HEK293 (cell line): ENCODE measurements at regions not wholly inside any gene's neighbourhood (a gene's known extent, or its start where the extent isn't known, plus 50 kb on each side); places are given as distances from the start of the nearest gene placed in this dataset.

ENCODE experiments used
- YY1 ChIP-seq: fragments of 450-650 bp; formaldehyde crosslinking; IDR thresholded peaks from 2 replicates; pipeline ENCODE4 v1.5.1; 2018; ENCODE audit warnings: missing biosample characterization, missing genetic modification characterization
- ZNF274 ChIP-seq, 2 experiments: fragments of 200-500 bp in 1 of 2; fragments of 450-650 bp in 1 of 2; sonication (Bioruptor generic) in 1 of 2; formaldehyde crosslinking in 1 of 2; IDR thresholded peaks; 2 replicates each; pipeline versions ENCODE4 v1.5.1 to v1.6.1; 2014 to 2016; ENCODE audit warnings: borderline replicate concordance in 1 of 2, inconsistent platforms in 1 of 2, low read length in 1 of 2, missing biosample characterization in 1 of 2, missing genetic modification characterization in 1 of 2
- TF ChIP-seq, protein P1 (sequence below): fragments of 450-650 bp; formaldehyde crosslinking; conservative IDR thresholded peaks from 2 replicates; pipeline ENCODE4 v1.5.1; 2016; ENCODE audit warnings: low read depth, missing biosample characterization, missing genetic modification characterization
- TF ChIP-seq, protein P2 (sequence below): fragments of 450-650 bp; formaldehyde crosslinking; IDR thresholded peaks from 2 replicates; pipeline ENCODE4 v1.5.1; 2016; ENCODE audit warnings: missing biosample characterization, missing genetic modification characterization
- TF ChIP-seq, protein P3 (sequence below): fragments of 450-650 bp; formaldehyde crosslinking; IDR thresholded peaks from 2 replicates; pipeline ENCODE4 v1.5.1; 2016; ENCODE audit warnings: missing biosample characterization, missing genetic modification characterization, borderline replicate concordance
- TF ChIP-seq, protein P4 (sequence below): fragments of 450-650 bp; IDR thresholded peaks from 2 replicates; pipeline ENCODE4 v1.5.1; 2018; ENCODE audit warnings: missing biosample characterization, missing genetic modification characterization

DNA sequence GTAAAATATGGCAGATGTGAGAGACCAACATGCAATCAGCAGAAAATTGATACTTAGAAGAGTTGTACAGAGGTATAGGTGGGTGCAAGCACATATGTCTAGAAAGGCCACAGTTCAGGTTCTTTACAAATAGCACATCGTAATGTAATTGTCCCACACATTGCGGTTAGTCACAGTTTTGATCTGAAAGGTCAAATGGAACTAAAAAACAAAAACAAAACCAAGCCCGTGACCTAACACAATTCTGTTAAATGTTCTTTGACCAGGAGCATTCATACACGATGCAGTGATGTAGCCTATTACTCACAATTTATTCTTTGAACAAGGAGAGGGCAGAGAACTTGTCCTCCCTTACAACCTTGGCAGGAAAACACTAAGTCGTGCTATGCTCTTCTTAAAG, 108.9 kb upstream of the MAP4K3 start:
- TF ChIP-seq, protein P1, sequence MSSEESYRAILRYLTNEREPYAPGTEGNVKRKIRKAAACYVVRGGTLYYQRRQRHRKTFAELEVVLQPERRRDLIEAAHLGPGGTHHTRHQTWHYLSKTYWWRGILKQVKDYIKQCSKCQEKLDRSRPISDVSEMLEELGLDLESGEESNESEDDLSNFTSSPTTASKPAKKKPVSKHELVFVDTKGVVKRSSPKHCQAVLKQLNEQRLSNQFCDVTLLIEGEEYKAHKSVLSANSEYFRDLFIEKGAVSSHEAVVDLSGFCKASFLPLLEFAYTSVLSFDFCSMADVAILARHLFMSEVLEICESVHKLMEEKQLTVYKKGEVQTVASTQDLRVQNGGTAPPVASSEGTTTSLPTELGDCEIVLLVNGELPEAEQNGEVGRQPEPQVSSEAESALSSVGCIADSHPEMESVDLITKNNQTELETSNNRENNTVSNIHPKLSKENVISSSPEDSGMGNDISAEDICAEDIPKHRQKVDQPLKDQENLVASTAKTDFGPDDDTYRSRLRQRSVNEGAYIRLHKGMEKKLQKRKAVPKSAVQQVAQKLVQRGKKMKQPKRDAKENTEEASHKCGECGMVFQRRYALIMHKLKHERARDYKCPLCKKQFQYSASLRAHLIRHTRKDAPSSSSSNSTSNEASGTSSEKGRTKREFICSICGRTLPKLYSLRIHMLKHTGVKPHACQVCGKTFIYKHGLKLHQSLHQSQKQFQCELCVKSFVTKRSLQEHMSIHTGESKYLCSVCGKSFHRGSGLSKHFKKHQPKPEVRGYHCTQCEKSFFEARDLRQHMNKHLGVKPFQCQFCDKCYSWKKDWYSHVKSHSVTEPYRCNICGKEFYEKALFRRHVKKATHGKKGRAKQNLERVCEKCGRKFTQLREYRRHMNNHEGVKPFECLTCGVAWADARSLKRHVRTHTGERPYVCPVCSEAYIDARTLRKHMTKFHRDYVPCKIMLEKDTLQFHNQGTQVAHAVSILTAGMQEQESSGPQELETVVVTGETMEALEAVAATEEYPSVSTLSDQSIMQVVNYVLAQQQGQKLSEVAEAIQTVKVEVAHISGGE (tag by site-specific recombination): no peak
- TF ChIP-seq YY1: no peak
- TF ChIP-seq, protein P2, sequence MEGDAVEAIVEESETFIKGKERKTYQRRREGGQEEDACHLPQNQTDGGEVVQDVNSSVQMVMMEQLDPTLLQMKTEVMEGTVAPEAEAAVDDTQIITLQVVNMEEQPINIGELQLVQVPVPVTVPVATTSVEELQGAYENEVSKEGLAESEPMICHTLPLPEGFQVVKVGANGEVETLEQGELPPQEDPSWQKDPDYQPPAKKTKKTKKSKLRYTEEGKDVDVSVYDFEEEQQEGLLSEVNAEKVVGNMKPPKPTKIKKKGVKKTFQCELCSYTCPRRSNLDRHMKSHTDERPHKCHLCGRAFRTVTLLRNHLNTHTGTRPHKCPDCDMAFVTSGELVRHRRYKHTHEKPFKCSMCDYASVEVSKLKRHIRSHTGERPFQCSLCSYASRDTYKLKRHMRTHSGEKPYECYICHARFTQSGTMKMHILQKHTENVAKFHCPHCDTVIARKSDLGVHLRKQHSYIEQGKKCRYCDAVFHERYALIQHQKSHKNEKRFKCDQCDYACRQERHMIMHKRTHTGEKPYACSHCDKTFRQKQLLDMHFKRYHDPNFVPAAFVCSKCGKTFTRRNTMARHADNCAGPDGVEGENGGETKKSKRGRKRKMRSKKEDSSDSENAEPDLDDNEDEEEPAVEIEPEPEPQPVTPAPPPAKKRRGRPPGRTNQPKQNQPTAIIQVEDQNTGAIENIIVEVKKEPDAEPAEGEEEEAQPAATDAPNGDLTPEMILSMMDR (tag by site-specific recombination): no peak
- TF ChIP-seq ZNF274 (IDR thresholded peaks at IDR 0.05; ENCODE audit: low read length): no peak
- no peak for TF ChIP-seq ZNF274 (tag by site-specific recombination; IDR thresholded peaks at IDR 0.05; ENCODE audit: borderline replicate concordance)
- TF ChIP-seq, protein P3, sequence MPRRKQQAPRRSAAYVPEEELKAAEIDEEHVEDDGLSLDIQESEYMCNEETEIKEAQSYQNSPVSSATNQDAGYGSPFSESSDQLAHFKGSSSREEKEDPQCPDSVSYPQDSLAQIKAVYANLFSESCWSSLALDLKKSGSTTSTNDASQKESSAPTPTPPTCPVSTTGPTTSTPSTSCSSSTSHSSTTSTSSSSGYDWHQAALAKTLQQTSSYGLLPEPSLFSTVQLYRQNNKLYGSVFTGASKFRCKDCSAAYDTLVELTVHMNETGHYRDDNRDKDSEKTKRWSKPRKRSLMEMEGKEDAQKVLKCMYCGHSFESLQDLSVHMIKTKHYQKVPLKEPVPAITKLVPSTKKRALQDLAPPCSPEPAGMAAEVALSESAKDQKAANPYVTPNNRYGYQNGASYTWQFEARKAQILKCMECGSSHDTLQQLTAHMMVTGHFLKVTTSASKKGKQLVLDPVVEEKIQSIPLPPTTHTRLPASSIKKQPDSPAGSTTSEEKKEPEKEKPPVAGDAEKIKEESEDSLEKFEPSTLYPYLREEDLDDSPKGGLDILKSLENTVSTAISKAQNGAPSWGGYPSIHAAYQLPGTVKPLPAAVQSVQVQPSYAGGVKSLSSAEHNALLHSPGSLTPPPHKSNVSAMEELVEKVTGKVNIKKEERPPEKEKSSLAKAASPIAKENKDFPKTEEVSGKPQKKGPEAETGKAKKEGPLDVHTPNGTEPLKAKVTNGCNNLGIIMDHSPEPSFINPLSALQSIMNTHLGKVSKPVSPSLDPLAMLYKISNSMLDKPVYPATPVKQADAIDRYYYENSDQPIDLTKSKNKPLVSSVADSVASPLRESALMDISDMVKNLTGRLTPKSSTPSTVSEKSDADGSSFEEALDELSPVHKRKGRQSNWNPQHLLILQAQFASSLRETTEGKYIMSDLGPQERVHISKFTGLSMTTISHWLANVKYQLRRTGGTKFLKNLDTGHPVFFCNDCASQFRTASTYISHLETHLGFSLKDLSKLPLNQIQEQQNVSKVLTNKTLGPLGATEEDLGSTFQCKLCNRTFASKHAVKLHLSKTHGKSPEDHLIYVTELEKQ (tag by site-specific recombination): no peak
- TF ChIP-seq, protein P4, sequence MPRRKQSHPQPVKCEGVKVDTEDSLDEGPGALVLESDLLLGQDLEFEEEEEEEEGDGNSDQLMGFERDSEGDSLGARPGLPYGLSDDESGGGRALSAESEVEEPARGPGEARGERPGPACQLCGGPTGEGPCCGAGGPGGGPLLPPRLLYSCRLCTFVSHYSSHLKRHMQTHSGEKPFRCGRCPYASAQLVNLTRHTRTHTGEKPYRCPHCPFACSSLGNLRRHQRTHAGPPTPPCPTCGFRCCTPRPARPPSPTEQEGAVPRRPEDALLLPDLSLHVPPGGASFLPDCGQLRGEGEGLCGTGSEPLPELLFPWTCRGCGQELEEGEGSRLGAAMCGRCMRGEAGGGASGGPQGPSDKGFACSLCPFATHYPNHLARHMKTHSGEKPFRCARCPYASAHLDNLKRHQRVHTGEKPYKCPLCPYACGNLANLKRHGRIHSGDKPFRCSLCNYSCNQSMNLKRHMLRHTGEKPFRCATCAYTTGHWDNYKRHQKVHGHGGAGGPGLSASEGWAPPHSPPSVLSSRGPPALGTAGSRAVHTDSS (tag by site-specific recombination): no peak
